ENCODE measurements at regions not wholly inside any gene's neighbourhood (a gene's known extent, or its start where the extent isn't known, plus 50 kb on each side); places are given as distances from the start of the nearest gene placed in this dataset.

DNA sequence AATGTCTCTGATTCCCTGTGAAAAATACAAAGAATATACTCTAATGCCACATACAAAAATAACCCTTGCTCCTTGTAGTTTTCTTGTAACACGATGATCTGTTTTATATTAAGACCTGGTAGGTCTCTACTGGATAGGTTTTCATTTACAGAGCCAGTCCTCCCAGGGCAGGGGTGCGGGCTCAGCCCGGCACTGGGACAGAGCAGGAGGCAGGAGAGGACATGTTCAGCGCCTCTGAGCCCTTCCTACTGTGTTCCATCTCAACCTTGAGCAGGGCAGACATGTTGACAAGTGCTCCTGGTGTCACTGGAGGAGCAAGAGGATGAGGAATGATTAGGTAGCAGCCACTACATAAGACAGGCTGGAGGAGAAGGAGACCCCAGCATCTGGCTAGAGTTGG lies 335.5 kb downstream of the INSIG2 start:
- no peak for TF ChIP-seq EP300 (IDR thresholded peaks at IDR 0.05)
- no peak for TF ChIP-seq POLR2AphosphoS5 (IDR thresholded peaks at IDR 0.05)
- TF ChIP-seq, protein P1, sequence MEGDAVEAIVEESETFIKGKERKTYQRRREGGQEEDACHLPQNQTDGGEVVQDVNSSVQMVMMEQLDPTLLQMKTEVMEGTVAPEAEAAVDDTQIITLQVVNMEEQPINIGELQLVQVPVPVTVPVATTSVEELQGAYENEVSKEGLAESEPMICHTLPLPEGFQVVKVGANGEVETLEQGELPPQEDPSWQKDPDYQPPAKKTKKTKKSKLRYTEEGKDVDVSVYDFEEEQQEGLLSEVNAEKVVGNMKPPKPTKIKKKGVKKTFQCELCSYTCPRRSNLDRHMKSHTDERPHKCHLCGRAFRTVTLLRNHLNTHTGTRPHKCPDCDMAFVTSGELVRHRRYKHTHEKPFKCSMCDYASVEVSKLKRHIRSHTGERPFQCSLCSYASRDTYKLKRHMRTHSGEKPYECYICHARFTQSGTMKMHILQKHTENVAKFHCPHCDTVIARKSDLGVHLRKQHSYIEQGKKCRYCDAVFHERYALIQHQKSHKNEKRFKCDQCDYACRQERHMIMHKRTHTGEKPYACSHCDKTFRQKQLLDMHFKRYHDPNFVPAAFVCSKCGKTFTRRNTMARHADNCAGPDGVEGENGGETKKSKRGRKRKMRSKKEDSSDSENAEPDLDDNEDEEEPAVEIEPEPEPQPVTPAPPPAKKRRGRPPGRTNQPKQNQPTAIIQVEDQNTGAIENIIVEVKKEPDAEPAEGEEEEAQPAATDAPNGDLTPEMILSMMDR (IDR thresholded peaks at IDR 0.05) = no peak

All from esophagus muscularis mucosa (tissue), 4 donors.